ENCODE measurements at regions not wholly inside any gene's neighbourhood (a gene's known extent, or its start where the extent isn't known, plus 50 kb on each side); places are given as distances from the start of the nearest gene placed in this dataset. TPM values are rescaled to one million over a fixed set of nuclear protein-coding genes. Genes with fewer than 3 reads are reported as not detected.

GRCh38 chr6:133187657-133188453 is 53.3 kb upstream of the EYA4 start:
- Histone ChIP-seq H3K27ac (no peak overlapping the region), H3K4me1 (ENCODE audit: insufficient read depth) (no peaks in the 10 kb centered on the region), H3K9me3 (ENCODE audit: low read depth) (no peaks in the 10 kb centered on the region), H3K4me2 (no peak overlapping the region), H3K27me3 (no peaks in the 10 kb centered on the region), H2AFZ (no peak overlapping the region), H4K20me1 (ENCODE audit: insufficient read depth, poor library complexity, severe bottlenecking) (no peaks in the 10 kb centered on the region), H3K9me2 (replicated peaks; ENCODE audit: insufficient read depth) (no peaks in the 10 kb centered on the region), H3K79me2 (no peaks in the 10 kb centered on the region), H3K4me3 (no peak overlapping the region), H3K36me3 (replicated peaks; ENCODE audit: insufficient read depth, low read depth) (no peaks in the 10 kb centered on the region)
- DNase-seq (ENCODE audit: low spot score) = no peak
- WGBS (ENCODE audit: low lambda C conversion rate, missing lambda C conversion rate) = 93% methylated on average over 2 of the region's 2 CpGs
- TF ChIP-seq EZH2phosphoT487 (IDR thresholded peaks at IDR 0.05; ENCODE audit: low read depth, severe bottlenecking, unreplicated experiment) = no peak
- TF ChIP-seq CTCF (IDR thresholded peaks at IDR 0.05; ENCODE audit: poor library complexity) = no peak
- no peak for TF ChIP-seq EZH2 (IDR thresholded peaks at IDR 0.05; ENCODE audit: borderline replicate concordance)

DNA sequence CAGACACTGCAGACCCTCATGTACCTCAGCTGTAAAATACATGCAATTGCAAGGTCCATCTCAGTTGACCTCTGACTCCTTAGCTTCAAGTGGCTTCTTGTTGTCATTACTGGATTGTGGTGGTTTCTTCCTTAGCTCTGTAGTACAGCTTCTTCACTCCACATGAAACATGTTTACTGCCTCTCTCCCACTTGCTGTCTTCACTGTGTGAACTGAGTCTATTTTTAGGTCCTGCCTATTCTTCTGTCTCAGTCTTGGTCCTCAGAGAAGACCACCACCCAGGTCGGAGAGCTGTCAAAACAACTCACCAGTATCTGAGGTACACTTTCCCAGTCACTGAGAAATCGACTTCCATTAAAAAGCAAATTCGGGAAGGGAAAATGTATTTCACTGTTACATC is 50.2 kb upstream of the EYA4 start:
- H3K9me3 ChIP-seq (ENCODE audit: low read depth) = no peaks in the 10 kb centered on the region
- 73% methylated on average over 3 of the region's 3 CpGs for WGBS (ENCODE audit: low lambda C conversion rate, missing lambda C conversion rate)
- H3K4me2 ChIP-seq = peak overlapping the region; percentile 13
- H3K27me3 ChIP-seq = no peaks in the 10 kb centered on the region
- H2AFZ ChIP-seq = no peak overlapping the region
- H3K36me3 ChIP-seq (replicated peaks; ENCODE audit: insufficient read depth, low read depth) = no peaks in the 10 kb centered on the region
- TF ChIP-seq EZH2phosphoT487 (IDR thresholded peaks at IDR 0.05; ENCODE audit: low read depth, severe bottlenecking, unreplicated experiment) (no peak), CTCF (IDR thresholded peaks at IDR 0.05; ENCODE audit: poor library complexity) (no peak), EZH2 (IDR thresholded peaks at IDR 0.05; ENCODE audit: borderline replicate concordance) (no peak)
- H4K20me1 ChIP-seq (ENCODE audit: insufficient read depth, poor library complexity, severe bottlenecking) = no peaks in the 10 kb centered on the region
- no peaks in the 10 kb centered on the region for H3K79me2 ChIP-seq
- H3K27ac ChIP-seq = no peak overlapping the region
- no peaks in the 10 kb centered on the region for H3K9me2 ChIP-seq (replicated peaks; ENCODE audit: insufficient read depth)
- no peak for DNase-seq (ENCODE audit: low spot score)
- H3K4me1 ChIP-seq (ENCODE audit: insufficient read depth) = no peaks in the 10 kb centered on the region
- H3K4me3 ChIP-seq = no peak overlapping the region

DNA sequence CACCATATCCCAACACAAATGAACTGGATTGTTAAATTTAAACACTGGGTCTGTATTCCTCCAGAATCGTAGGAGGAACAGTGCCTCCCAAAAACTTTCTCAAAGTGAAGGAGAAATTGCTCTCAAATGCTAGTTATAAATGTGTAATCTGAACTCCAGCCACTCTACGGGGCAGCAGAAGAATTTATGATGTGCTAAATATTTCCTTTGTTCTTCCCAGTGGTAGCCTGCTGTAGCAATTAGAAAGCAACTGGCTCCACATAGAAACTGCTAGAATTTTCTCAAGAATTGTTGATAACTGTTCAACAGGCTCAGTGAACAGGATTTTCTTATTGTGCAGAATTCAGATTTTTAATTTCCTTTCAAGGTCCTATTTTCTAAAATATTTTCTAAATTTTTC is 49.8 kb upstream of the EYA4 start:
- Histone ChIP-seq H3K4me2 (peak overlapping the region; percentile 13), H2AFZ (no peak overlapping the region), H3K4me3 (no peak overlapping the region), H3K27me3 (no peaks in the 10 kb centered on the region), H4K20me1 (ENCODE audit: insufficient read depth, poor library complexity, severe bottlenecking) (no peaks in the 10 kb centered on the region), H3K4me1 (ENCODE audit: insufficient read depth) (no peaks in the 10 kb centered on the region), H3K79me2 (no peaks in the 10 kb centered on the region), H3K27ac (no peak overlapping the region), H3K36me3 (replicated peaks; ENCODE audit: insufficient read depth, low read depth) (no peaks in the 10 kb centered on the region), H3K9me3 (ENCODE audit: low read depth) (no peaks in the 10 kb centered on the region), H3K9me2 (replicated peaks; ENCODE audit: insufficient read depth) (no peaks in the 10 kb centered on the region)
- DNase-seq (ENCODE audit: low spot score) = no peak
- WGBS (ENCODE audit: low lambda C conversion rate, missing lambda C conversion rate) = 36% methylated on average over 2 of the region's 2 CpGs
- no peak for TF ChIP-seq CTCF (IDR thresholded peaks at IDR 0.05; ENCODE audit: poor library complexity)
- no peak for TF ChIP-seq EZH2 (IDR thresholded peaks at IDR 0.05; ENCODE audit: borderline replicate concordance)
- TF ChIP-seq EZH2phosphoT487 (IDR thresholded peaks at IDR 0.05; ENCODE audit: low read depth, severe bottlenecking, unreplicated experiment) = no peak

Small RNA genes in the stretch of these regions (small RNA-seq; reads per million reads assigned to genes)
- gene MTCYBP4 = not detected
